Neural progenitor cell (in vitro differentiated cells): ENCODE measurements at regions not wholly inside any gene's neighbourhood (a gene's known extent, or its start where the extent isn't known, plus 50 kb on each side); places are given as distances from the start of the nearest gene placed in this dataset.

ENCODE experiments used
- CTCF ChIP-seq: fragments of 200-600 bp; sonication (generic); IDR thresholded peaks from 2 replicates; pipeline ENCODE4 v1.5.1; 2017; ENCODE audit warnings: antibody characterized with exemption, mild to moderate bottlenecking
- EZH2phosphoT487 ChIP-seq: fragments of 200-600 bp; sonication (generic); IDR thresholded peaks from 2 replicates; pipeline ENCODE4 v1.6.1; 2017; ENCODE audit warnings: antibody characterized with exemption

GRCh38 chr14:53828820-53829219, 127.8 kb downstream of the BMP4 start:
- TF ChIP-seq EZH2phosphoT487 (no peak), CTCF (no peak)
